Endothelial cell (in vitro differentiated cells): ENCODE measurements at regions not wholly inside any gene's neighbourhood (a gene's known extent, or its start where the extent isn't known, plus 50 kb on each side); places are given as distances from the start of the nearest gene placed in this dataset.

Source experiments
- DNase-seq: peaks from one replicate; pipeline ENCODE4 v3.0.0; 2021; ENCODE audit warnings: low spot score
- H3K27ac Mint-ChIP-seq: one replicate; pipeline ENCODE4 v1.8.0; 2021; ENCODE audit warnings: mixed read lengths, inconsistent platforms; ENCODE audit not compliant: unreplicated experiment
- H3K27me3 Mint-ChIP-seq: one replicate; pipeline ENCODE4 v1.8.0; 2021; ENCODE audit warnings: mild to moderate bottlenecking, moderate library complexity, mixed read lengths, inconsistent platforms; ENCODE audit not compliant: unreplicated experiment
- H3K36me3 Mint-ChIP-seq: one replicate; pipeline ENCODE4 v1.8.0; 2021; ENCODE audit warnings: mild to moderate bottlenecking, low read depth, mixed read lengths, inconsistent platforms; ENCODE audit not compliant: unreplicated experiment
- H3K4me1 Mint-ChIP-seq: one replicate; pipeline ENCODE4 v1.8.0; 2021; ENCODE audit warnings: mild to moderate bottlenecking, mixed read lengths, inconsistent platforms; ENCODE audit not compliant: unreplicated experiment
- H3K4me3 Mint-ChIP-seq: one replicate; pipeline ENCODE4 v1.8.0; 2021; ENCODE audit warnings: mild to moderate bottlenecking, mixed read lengths, inconsistent platforms; ENCODE audit not compliant: unreplicated experiment
- H3K9me3 Mint-ChIP-seq: one replicate; pipeline ENCODE4 v1.8.0; 2021; ENCODE audit warnings: mixed read lengths, inconsistent platforms; ENCODE audit not compliant: unreplicated experiment
- TF ChIP-seq, protein P1 (sequence below): fragments of 200-600 bp; sonication (generic); IDR thresholded peaks from one replicate; pipeline ENCODE4 v1.5.0; 2021; ENCODE audit warnings: antibody characterized with exemption; ENCODE audit not compliant: unreplicated experiment

DNA sequence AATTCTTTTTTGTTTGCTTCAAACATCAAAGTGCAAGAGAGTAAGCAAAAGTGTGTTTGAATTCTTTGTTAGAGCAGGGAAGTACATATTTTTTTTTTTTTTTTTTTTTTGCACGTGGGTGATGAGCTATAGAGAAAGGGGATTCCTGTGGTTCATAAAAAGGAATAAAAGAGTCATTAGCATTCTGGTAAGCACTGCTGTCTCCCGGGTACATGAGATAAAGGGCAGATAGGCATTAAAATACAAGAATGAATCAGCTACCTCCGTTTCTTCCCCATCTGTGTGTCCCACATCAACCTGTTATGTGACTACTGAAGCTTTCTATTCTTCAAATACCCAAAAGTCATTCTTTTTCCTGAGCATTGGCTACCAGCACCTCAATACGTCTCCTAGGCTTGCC, 102.4 kb upstream of the SEMA3D start:
- H3K4me1 Mint-ChIP-seq: peaks cover 3% of the 10 kb centered on the region
- no peak overlapping the region for H3K27ac Mint-ChIP-seq
- no peak for DNase-seq
- TF ChIP-seq, protein P1, sequence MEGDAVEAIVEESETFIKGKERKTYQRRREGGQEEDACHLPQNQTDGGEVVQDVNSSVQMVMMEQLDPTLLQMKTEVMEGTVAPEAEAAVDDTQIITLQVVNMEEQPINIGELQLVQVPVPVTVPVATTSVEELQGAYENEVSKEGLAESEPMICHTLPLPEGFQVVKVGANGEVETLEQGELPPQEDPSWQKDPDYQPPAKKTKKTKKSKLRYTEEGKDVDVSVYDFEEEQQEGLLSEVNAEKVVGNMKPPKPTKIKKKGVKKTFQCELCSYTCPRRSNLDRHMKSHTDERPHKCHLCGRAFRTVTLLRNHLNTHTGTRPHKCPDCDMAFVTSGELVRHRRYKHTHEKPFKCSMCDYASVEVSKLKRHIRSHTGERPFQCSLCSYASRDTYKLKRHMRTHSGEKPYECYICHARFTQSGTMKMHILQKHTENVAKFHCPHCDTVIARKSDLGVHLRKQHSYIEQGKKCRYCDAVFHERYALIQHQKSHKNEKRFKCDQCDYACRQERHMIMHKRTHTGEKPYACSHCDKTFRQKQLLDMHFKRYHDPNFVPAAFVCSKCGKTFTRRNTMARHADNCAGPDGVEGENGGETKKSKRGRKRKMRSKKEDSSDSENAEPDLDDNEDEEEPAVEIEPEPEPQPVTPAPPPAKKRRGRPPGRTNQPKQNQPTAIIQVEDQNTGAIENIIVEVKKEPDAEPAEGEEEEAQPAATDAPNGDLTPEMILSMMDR: no peak
- H3K36me3 Mint-ChIP-seq: no peaks in the 10 kb centered on the region
- no peak overlapping the region for H3K4me3 Mint-ChIP-seq
- no peaks in the 10 kb centered on the region for H3K9me3 Mint-ChIP-seq
- no peaks in the 10 kb centered on the region for H3K27me3 Mint-ChIP-seq

DNA sequence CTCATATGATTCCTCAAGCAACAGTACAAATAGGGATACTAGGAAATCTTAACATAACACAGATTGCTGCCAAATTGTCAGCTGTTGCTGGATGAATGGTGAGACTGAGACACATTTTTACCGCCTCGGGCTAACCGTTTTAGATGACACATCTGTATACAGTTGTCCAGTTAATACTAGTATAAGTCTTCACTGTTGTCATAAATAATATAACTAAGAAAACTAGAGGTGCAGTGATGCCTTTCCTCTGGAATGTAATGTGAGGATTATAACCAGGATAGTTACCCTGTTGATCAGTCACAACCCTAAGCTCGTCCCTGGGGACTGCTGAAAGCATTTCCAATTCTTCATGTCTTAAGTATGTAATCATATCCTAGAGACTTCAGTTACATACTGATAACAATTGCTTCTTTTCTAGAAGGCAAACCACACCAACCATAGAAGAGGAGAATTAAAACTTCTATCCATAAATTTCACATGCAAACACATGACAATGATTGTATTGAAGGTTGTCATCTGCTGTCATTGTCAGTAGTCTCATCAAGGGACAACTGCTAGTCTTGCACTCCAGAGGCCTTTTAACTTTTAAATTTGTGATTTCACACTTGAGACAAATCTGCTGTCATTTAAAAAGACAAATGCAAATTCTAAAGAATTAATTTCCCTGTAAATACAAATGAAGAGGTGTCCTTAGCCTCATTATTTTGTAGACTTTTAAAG, 100.4 kb upstream of the SEMA3D start:
- no peaks in the 10 kb centered on the region for H3K36me3 Mint-ChIP-seq
- no peaks in the 10 kb centered on the region for H3K9me3 Mint-ChIP-seq
- no peak for DNase-seq
- peaks cover 3% of the 10 kb centered on the region for H3K4me1 Mint-ChIP-seq
- no peak overlapping the region for H3K4me3 Mint-ChIP-seq
- TF ChIP-seq, protein P1: no peak
- no peaks in the 10 kb centered on the region for H3K27me3 Mint-ChIP-seq
- no peak overlapping the region for H3K27ac Mint-ChIP-seq

DNA sequence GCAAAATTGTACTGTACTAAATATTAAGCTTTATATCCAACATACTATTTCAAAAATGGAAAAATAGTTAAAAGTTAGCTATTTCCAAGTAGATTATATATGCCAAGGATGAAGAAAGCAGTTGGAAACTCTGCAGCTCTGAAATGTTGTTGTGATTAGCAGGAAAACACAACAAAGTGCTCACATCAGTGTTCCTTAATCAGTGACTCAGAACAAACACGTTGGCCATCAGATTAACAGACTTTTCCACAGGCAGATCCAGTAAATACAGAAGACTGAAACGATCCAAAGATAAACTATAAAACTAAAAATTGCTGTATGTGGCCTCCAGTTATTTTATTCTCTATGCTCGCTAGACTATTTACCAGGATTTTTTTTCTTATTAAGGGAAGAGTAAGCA, 99.6 kb upstream of the SEMA3D start:
- Mint-ChIP-seq H3K36me3 (no peaks in the 10 kb centered on the region), H3K9me3 (no peaks in the 10 kb centered on the region), H3K27ac (no peak overlapping the region), H3K4me3 (no peak overlapping the region), H3K4me1 (peaks cover 3% of the 10 kb centered on the region), H3K27me3 (no peaks in the 10 kb centered on the region)
- no peak for DNase-seq
- TF ChIP-seq, protein P1: no peak

DNA sequence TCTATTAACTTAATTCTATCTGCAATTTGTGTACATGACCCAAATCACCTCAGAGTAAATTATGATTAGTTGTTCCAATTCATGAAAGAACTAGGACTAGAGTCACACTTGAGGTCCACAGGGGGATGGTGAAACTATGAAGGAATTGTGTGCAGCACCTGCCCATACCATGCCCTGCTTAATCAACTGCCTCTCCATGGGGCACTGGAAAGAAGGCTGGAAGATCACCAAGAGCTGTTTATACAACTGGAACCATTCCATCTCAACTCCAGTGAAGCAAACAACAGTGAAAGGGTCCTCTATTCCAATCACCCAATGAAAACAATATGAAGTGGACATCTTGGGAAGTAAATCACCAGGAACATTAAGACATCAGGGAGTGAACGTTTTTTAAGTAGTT, 98.7 kb upstream of the SEMA3D start:
- Mint-ChIP-seq H3K27me3 (no peaks in the 10 kb centered on the region), H3K4me3 (no peak overlapping the region), H3K36me3 (no peaks in the 10 kb centered on the region), H3K27ac (no peak overlapping the region), H3K4me1 (peaks cover 2% of the 10 kb centered on the region), H3K9me3 (no peaks in the 10 kb centered on the region)
- TF ChIP-seq, protein P1: no peak
- no peak for DNase-seq

DNA sequence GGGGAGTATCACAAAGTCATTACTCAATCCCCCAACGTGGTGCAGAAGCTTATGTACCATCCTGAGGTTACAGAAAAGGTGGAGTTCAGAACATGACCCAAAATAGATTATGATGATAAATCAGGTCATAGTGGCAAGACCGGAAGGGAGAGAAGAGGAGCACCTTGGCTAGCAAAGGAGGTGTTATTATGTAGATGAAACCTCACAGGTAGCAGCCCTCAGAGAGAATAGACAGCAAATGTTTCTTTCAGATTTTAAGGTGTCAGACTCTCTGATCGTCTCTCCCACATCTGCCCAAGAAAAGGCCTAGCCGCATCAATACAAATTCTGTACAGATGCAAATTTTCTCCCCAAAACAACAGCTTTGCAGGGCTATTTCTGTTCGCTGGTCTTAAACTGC, 88.3 kb upstream of the SEMA3D start:
- H3K9me3 Mint-ChIP-seq: no peaks in the 10 kb centered on the region
- TF ChIP-seq, protein P1: no peak
- H3K4me3 Mint-ChIP-seq: no peak overlapping the region
- no peaks in the 10 kb centered on the region for H3K4me1 Mint-ChIP-seq
- DNase-seq: no peak
- no peak overlapping the region for H3K27ac Mint-ChIP-seq
- H3K36me3 Mint-ChIP-seq: no peaks in the 10 kb centered on the region
- H3K27me3 Mint-ChIP-seq: no peaks in the 10 kb centered on the region
